HUDEP-2 (cell line): ENCODE measurements at regions not wholly inside any gene's neighbourhood (a gene's known extent, or its start where the extent isn't known, plus 50 kb on each side); places are given as distances from the start of the nearest gene placed in this dataset.
"Not testable (repeated sequence)": the region's sequence is repeated elsewhere in the genome, so short reads cannot be mapped to it uniquely, and the experiment has no call there.

Experiments
- DNase-seq, 76 experiments: peaks; one replicate each; lab custom pipeline; 2025; ENCODE audit not compliant: unreplicated experiment in 76 of 76; lab: John Stamatoyannopoulos, UW

GRCh38 chr15:95043236-95043932, 812.0 kb downstream of the MCTP2 start:
- DNase-seq: not testable (repeated sequence)

DNA sequence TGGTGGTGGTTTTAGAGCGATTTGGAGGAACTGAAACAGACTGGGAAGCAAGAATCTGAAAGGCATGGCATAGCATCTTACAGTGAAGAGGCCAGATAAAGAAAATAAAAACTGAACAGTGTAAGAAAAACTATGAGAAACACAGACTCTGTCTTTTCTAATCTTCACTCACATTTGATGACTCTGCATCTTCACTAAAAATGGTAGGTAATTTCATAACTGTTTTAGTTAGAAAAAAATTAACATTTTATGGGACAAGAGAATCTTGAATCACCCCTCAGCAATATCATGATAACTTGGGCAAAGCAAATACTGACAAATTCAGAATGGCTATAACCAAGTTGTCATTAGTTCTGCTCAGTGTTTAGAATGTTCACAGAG, 812.6 kb downstream of the MCTP2 start:
- DNase-seq: no peak

GRCh38 chr15:95044745-95045417, 813.5 kb downstream of the MCTP2 start:
- DNase-seq: no peak

GRCh38 chr15:95051861-95052260, 820.5 kb downstream of the MCTP2 start:
- no peak for DNase-seq

DNA sequence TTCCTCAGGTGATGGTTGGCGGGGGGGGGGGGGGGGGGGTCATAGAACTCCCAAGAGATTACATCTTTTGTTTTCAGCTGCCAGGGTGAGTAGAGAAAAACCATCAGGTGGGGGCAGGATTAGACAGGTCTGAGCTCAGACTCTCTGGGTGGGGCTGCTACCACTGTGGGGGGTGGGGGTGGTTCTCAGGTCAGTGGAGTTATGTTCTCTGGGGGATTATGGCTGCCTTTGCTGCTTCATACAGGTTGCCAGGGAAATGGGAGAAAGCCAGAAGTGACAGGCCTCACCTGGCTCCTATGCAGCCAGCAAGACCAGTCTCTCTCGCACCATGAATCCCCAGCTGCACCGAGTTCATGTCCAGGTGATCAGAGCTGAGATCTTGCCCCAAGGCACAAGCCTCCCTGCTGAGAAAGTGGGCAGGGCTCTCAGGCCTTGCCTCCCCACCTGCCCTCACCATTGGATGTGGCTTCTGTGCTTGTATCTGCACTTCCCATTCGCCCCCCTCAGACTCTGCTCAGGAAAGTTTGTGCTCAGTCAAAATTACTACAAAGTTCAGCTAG, 828.1 kb downstream of the MCTP2 start:
- DNase-seq: no peak

- no peak for DNase-seq
Observed at GRCh38 chr15:95068701-95069521, 837.5 kb downstream of the MCTP2 start.

DNA sequence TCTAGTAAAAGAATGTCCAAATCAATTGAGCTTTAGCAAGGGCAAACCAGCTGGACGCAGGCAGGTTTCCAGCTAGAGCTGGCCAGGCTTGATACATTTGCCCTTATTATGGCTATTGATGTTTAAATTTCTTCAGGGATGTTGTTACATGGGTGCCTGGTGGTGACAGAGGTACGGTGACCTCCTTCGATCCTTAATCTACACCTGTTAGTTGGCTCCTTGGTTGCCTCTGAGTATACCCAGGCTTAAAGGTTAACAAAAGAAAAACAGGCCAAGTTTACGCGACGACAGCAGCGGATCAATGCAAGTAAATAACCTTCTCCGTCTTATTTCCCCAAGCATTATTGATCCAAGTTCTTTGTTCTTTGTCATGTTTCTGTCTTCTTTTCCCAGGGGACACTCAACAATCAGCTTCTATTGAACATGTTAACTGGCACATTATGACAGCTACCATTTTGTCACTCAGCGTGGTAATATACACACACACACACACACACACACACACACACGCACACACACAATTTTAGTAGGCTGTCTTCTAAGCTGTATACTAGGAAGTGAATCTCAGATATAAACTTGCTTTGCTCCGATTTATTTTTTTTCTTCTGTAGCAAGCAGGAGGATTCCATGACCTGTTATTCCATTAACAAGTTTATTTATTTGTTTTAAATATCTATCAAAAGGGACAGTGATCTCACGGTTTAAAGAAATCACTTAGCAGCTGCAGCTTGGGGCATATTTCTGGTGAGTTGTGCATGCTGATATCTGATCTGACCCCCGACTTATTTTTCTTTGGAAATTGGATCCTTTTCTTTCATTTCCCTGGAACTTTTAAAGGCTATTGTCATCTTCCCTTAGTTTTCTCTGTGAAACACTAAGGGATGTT, 844.7 kb downstream of the MCTP2 start:
- DNase-seq: no peak

- no peak for DNase-seq
Observed at GRCh38 chr15:95076678-95076990, 845.3 kb downstream of the MCTP2 start.

DNA sequence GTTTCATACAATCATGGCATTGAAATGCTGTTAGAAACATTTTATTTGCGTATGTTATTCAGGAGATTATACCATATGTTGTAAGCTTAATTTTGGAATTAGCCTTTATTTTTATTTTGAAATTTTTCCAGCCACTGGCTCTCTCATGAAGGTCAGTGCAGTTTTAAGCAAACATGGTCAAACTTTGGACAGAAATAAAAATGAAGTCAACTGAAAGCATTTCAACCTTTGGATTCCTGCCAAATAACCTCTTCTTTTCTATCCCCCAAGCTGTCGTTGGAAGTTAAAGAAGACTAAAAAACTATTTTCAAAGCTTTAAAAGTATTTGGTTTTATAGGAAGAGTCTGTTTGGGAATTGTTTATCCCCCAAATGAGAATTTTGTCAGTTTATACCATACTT, 846.6 kb downstream of the MCTP2 start:
- DNase-seq: no peak

GRCh38 chr15:95080228-95080627, 848.9 kb downstream of the MCTP2 start:
- DNase-seq: not testable (repeated sequence)

- no peak for DNase-seq
Observed at GRCh38 chr15:95085056-95085455, 853.7 kb downstream of the MCTP2 start.

GRCh38 chr15:95086531-95087252, 855.3 kb downstream of the MCTP2 start:
- no peak for DNase-seq

GRCh38 chr15:95087253-95087609, 855.9 kb downstream of the MCTP2 start:
- no peak for DNase-seq

DNA sequence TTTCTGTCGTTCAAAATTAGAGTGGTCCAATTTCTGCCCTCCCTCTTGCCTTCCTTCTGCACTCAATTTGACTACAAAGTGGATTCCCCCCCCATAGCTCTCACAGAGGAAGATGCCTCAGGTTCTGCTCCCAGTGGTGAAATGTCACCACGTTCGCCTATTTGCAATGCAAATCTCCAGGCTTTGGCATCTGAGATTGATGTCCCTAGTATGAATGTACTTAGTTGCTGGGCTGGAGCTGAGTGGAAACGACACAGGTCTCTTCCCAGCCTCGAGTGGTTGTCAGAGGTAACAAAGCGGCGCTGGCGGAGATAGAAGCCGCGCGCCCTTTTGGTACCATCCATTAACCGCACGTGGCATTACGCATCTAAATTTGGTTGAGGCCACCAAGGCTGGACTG, 860.1 kb downstream of the MCTP2 start:
- no peak for DNase-seq

- DNase-seq: no peak
Observed at GRCh38 chr15:95095250-95095649, 863.9 kb downstream of the MCTP2 start.

DNA sequence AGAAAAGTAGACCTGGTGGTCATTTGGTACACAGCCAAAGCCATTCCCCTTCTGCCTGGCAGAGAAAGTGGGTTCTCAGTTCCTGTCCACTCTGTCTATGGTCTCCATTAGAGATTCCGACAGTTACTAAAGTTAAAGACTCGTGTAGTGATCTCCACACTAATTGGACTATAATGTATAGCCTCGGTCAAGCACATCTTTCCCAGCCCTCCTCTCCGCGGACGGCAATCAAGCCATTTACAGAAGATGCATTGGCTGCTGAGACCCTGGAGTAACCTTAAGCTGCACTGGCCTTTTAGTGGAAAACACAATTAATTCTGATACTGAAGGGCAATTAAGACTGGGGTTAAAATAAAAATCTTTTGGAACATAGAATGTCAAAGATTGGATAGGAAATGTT, 865.3 kb downstream of the MCTP2 start:
- DNase-seq: no peak

GRCh38 chr15:95097361-95097760, 866.0 kb downstream of the MCTP2 start:
- DNase-seq: no peak

DNA sequence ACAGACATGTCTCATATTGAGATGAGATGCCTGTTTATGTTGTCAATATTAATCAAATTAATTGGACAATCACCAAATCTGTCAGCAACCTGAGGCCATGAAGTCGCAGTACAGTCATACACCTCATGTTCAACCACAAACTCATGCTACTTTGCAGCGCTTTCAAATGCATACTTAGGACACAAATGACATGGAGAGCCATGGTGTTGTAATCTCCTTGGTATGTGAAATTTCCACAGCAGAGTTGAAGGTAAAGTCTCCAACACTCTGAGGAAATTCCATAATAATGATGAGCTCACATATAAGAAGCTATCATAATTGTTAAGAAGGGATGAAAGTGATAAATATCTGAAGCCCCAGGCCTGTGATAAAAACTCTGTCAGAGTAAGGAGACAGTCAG, 873.9 kb downstream of the MCTP2 start:
- no peak for DNase-seq

GRCh38 chr15:95106801-95107200, 875.4 kb downstream of the MCTP2 start:
- DNase-seq: no peak

DNA sequence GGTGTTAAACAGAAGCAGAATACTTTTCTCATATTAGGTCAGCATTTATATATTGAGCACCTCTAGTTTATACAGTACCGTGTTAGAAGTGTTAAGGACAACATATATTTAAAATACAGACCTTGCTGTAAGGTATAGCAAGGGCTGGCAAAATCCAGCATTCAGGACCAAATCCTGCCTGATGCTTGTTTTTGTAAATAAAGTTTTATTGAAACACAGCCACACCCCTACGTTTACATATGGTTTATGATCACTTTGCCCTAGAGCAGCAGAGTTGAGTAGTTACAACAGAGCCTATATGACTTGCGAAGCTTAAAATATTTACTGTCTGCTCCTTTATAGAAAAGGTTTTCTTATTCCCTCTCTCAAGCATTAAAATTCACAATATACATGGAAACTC, 877.3 kb downstream of the MCTP2 start:
- DNase-seq: no peak
